ENCODE measurements at regions not wholly inside any gene's neighbourhood (a gene's known extent, or its start where the extent isn't known, plus 50 kb on each side); places are given as distances from the start of the nearest gene placed in this dataset.

GRCh38 chr10:71058308-71058707 lies 154.1 kb upstream of the UNC5B start:
- Histone ChIP-seq H3K27ac (ENCODE audit: insufficient read depth, low read length, poor library complexity, severe bottlenecking) (no peak overlapping the region), H3K4me3 (ENCODE audit: low read depth, low read length) (no peak overlapping the region), H3K9me3 (ENCODE audit: control insufficient read depth in 2 of 2, low read length in 2 of 2) (no peaks in the 10 kb centered on the region), H3K27me3 (ENCODE audit: control insufficient read depth, insufficient read depth, low read length) (no peaks in the 10 kb centered on the region), H3K36me3 (ENCODE audit: control insufficient read depth, insufficient read depth, low read length) (no peaks in the 10 kb centered on the region), H3K4me1 (ENCODE audit: control insufficient read depth, insufficient read depth, low read length, poor library complexity, severe bottlenecking) (no peaks in the 10 kb centered on the region)
- no peaks in the 10 kb centered on the region for H3K27me3 Mint-ChIP-seq
- H3K27ac Mint-ChIP-seq = no peak overlapping the region
- H3K4me1 Mint-ChIP-seq = no peaks in the 10 kb centered on the region
- H3K9me3 Mint-ChIP-seq = no peaks in the 10 kb centered on the region
- no peak overlapping the region for H3K4me3 Mint-ChIP-seq
- H3K36me3 Mint-ChIP-seq = no peaks in the 10 kb centered on the region
- DNase-seq = no peak
- no peak for ATAC-seq (ENCODE audit: low read depth in 2 of 2)

- ATAC-seq (ENCODE audit: low read depth in 2 of 2) (no peak), DNase-seq (no peak)
- Mint-ChIP-seq H3K4me3 (no peak overlapping the region), H3K27ac (no peak overlapping the region), H3K27me3 (no peaks in the 10 kb centered on the region), H3K9me3 (no peaks in the 10 kb centered on the region), H3K4me1 (no peaks in the 10 kb centered on the region), H3K36me3 (no peaks in the 10 kb centered on the region)
- H3K36me3 ChIP-seq (ENCODE audit: control insufficient read depth, insufficient read depth, low read length) = no peaks in the 10 kb centered on the region
- no peak overlapping the region for H3K4me3 ChIP-seq (ENCODE audit: low read depth, low read length)
- H3K9me3 ChIP-seq (ENCODE audit: control insufficient read depth in 2 of 2, low read length in 2 of 2) = no peaks in the 10 kb centered on the region
- H3K27ac ChIP-seq (ENCODE audit: insufficient read depth, low read length, poor library complexity, severe bottlenecking) = no peak overlapping the region
- no peaks in the 10 kb centered on the region for H3K4me1 ChIP-seq (ENCODE audit: control insufficient read depth, insufficient read depth, low read length, poor library complexity, severe bottlenecking)
- H3K27me3 ChIP-seq (ENCODE audit: control insufficient read depth, insufficient read depth, low read length) = no peaks in the 10 kb centered on the region
Measured at GRCh38 chr10:71059054-71059818, 153.1 kb upstream of the UNC5B start.

GRCh38 chr10:71059943-71060342 lies 152.4 kb upstream of the UNC5B start:
- Histone ChIP-seq H3K4me1 (ENCODE audit: control insufficient read depth, insufficient read depth, low read length, poor library complexity, severe bottlenecking) (no peaks in the 10 kb centered on the region), H3K36me3 (ENCODE audit: control insufficient read depth, insufficient read depth, low read length) (no peaks in the 10 kb centered on the region), H3K27ac (ENCODE audit: insufficient read depth, low read length, poor library complexity, severe bottlenecking) (no peak overlapping the region), H3K9me3 (ENCODE audit: control insufficient read depth in 2 of 2, low read length in 2 of 2) (no peaks in the 10 kb centered on the region), H3K27me3 (ENCODE audit: control insufficient read depth, insufficient read depth, low read length) (no peaks in the 10 kb centered on the region), H3K4me3 (ENCODE audit: low read depth, low read length) (no peak overlapping the region)
- no peaks in the 10 kb centered on the region for H3K36me3 Mint-ChIP-seq
- ATAC-seq (ENCODE audit: low read depth in 2 of 2) = no peak
- no peak for DNase-seq
- H3K4me3 Mint-ChIP-seq = no peak overlapping the region
- H3K27me3 Mint-ChIP-seq = no peaks in the 10 kb centered on the region
- H3K4me1 Mint-ChIP-seq = no peaks in the 10 kb centered on the region
- H3K9me3 Mint-ChIP-seq = no peaks in the 10 kb centered on the region
- H3K27ac Mint-ChIP-seq = no peak overlapping the region

DNA sequence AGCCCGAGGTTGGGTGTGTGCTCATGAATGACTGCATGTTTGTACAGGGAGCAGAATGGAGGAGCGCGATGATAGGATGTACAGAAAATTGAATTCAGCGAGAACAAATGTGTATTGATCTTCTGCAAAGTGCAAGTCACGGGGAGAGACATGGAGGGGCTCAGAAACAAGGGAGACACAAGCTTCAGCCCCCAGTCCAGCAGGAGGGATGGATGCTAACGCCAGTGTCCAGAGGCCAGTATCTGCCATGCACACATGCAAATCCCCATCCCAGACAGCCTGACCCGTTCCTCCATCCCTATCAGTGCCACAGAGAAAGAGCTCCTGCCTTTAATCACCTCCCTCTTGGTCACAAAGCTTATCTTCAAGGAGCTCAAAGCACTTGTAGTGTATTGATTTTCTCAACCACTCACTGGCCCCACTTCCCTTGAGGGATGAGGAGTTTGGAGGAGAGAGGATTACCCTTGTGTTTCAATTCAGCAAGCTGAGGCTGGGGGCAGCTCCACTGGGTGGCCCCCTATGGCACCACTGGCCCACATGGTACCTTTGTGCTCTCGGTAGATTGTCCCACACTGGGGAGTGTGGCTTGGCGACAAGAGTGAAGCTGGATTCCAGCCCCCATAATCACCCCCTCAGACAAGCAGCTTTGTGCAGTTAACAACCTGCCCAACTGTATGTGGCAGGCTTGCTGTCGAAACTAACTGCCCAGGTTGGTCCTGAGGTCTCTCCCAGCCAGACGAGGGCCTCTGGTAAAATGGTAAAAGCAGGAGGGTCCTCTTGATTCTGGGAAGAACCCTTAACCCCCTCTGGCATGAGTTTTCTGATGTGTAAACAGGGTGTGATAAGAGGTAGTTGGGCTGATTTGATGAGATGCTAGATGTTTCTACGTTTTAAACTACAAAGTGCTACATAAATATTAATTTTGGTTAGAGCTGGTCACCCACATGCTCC lies 151.6 kb upstream of the UNC5B start:
- Histone ChIP-seq H3K27me3 (ENCODE audit: control insufficient read depth, insufficient read depth, low read length) (no peaks in the 10 kb centered on the region), H3K36me3 (ENCODE audit: control insufficient read depth, insufficient read depth, low read length) (no peaks in the 10 kb centered on the region), H3K4me1 (ENCODE audit: control insufficient read depth, insufficient read depth, low read length, poor library complexity, severe bottlenecking) (no peaks in the 10 kb centered on the region), H3K4me3 (ENCODE audit: low read depth, low read length) (no peak overlapping the region), H3K27ac (ENCODE audit: insufficient read depth, low read length, poor library complexity, severe bottlenecking) (no peak overlapping the region), H3K9me3 (ENCODE audit: control insufficient read depth in 2 of 2, low read length in 2 of 2) (no peaks in the 10 kb centered on the region)
- Mint-ChIP-seq H3K4me3 (no peak overlapping the region), H3K36me3 (no peaks in the 10 kb centered on the region), H3K27ac (no peak overlapping the region), H3K4me1 (no peaks in the 10 kb centered on the region), H3K27me3 (no peaks in the 10 kb centered on the region), H3K9me3 (no peaks in the 10 kb centered on the region)
- DNase-seq (no peak), ATAC-seq (ENCODE audit: low read depth in 2 of 2) (no peak)

DNA sequence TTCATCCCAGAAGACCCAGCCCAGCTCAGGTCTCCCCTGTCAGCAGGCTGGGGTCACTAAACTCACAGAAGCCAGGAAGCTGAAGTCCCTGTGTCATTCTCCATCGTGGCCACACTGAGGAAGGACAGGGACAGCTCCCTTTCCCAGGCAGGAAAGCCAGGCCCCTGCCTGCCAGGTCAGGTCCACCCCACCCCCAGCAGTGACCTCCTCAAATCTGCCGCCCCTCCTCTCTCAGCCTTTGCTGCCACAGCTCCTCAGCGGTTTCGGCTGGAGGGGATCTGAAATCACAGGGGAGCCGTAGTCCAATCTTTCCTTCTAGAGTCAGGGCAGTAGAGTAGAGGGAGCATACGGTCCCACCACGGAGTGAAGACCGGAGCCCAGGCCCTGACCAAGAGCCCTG lies 150.9 kb upstream of the UNC5B start:
- Histone ChIP-seq H3K4me3 (ENCODE audit: low read depth, low read length) (no peak overlapping the region), H3K9me3 (ENCODE audit: control insufficient read depth in 2 of 2, low read length in 2 of 2) (no peaks in the 10 kb centered on the region), H3K27ac (ENCODE audit: insufficient read depth, low read length, poor library complexity, severe bottlenecking) (no peak overlapping the region), H3K27me3 (ENCODE audit: control insufficient read depth, insufficient read depth, low read length) (no peaks in the 10 kb centered on the region), H3K36me3 (ENCODE audit: control insufficient read depth, insufficient read depth, low read length) (no peaks in the 10 kb centered on the region), H3K4me1 (ENCODE audit: control insufficient read depth, insufficient read depth, low read length, poor library complexity, severe bottlenecking) (no peaks in the 10 kb centered on the region)
- H3K9me3 Mint-ChIP-seq = no peaks in the 10 kb centered on the region
- H3K4me3 Mint-ChIP-seq = no peak overlapping the region
- H3K27ac Mint-ChIP-seq = peak overlapping the region in 1 of 3 donors; percentile 52
- ATAC-seq (ENCODE audit: low read depth in 2 of 2) = no peak
- DNase-seq = no peak
- H3K4me1 Mint-ChIP-seq = no peaks in the 10 kb centered on the region
- no peaks in the 10 kb centered on the region for H3K27me3 Mint-ChIP-seq
- no peaks in the 10 kb centered on the region for H3K36me3 Mint-ChIP-seq

DNA sequence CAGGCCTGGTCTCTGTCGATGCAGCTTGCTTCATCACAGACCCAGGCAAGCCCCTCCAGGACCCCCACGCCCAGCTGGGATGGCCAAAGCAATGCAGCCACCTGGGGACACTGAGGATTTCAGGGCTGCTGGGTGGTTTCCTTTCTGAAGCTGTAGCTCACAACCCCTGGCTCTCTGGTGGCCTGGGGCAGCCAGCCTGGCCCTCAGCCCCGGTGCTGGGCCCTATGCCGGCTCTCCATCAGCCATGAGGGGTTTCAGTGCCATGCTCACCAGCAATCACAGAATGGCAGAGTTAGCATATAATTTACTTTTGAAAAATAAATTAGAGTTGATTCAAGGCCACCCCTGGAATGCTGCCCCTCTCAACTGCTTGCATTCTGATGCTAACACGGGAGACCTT lies 150.2 kb upstream of the UNC5B start:
- Mint-ChIP-seq H3K27ac (no peak overlapping the region), H3K9me3 (no peaks in the 10 kb centered on the region), H3K27me3 (no peaks in the 10 kb centered on the region), H3K36me3 (no peaks in the 10 kb centered on the region), H3K4me1 (no peaks in the 10 kb centered on the region), H3K4me3 (no peak overlapping the region)
- Histone ChIP-seq H3K27me3 (ENCODE audit: control insufficient read depth, insufficient read depth, low read length) (no peaks in the 10 kb centered on the region), H3K4me1 (ENCODE audit: control insufficient read depth, insufficient read depth, low read length, poor library complexity, severe bottlenecking) (no peaks in the 10 kb centered on the region), H3K4me3 (ENCODE audit: low read depth, low read length) (no peak overlapping the region), H3K27ac (ENCODE audit: insufficient read depth, low read length, poor library complexity, severe bottlenecking) (no peak overlapping the region), H3K36me3 (ENCODE audit: control insufficient read depth, insufficient read depth, low read length) (no peaks in the 10 kb centered on the region), H3K9me3 (ENCODE audit: control insufficient read depth in 2 of 2, low read length in 2 of 2) (no peaks in the 10 kb centered on the region)
- DNase-seq = no peak
- no peak for ATAC-seq (ENCODE audit: low read depth in 2 of 2)

- H3K27me3 ChIP-seq (ENCODE audit: control insufficient read depth, insufficient read depth, low read length) = no peaks in the 10 kb centered on the region
- no peak for ATAC-seq (ENCODE audit: low read depth in 2 of 2)
- H3K36me3 ChIP-seq (ENCODE audit: control insufficient read depth, insufficient read depth, low read length) = no peaks in the 10 kb centered on the region
- Mint-ChIP-seq H3K27me3 (no peaks in the 10 kb centered on the region), H3K27ac (no peak overlapping the region), H3K36me3 (no peaks in the 10 kb centered on the region), H3K9me3 (no peaks in the 10 kb centered on the region), H3K4me3 (no peak overlapping the region), H3K4me1 (no peaks in the 10 kb centered on the region)
- no peaks in the 10 kb centered on the region for H3K9me3 ChIP-seq (ENCODE audit: control insufficient read depth in 2 of 2, low read length in 2 of 2)
- no peak for DNase-seq
- no peaks in the 10 kb centered on the region for H3K4me1 ChIP-seq (ENCODE audit: control insufficient read depth, insufficient read depth, low read length, poor library complexity, severe bottlenecking)
- H3K4me3 ChIP-seq (ENCODE audit: low read depth, low read length) = no peak overlapping the region
- no peak overlapping the region for H3K27ac ChIP-seq (ENCODE audit: insufficient read depth, low read length, poor library complexity, severe bottlenecking)
Measured at GRCh38 chr10:71063401-71063800, 149.0 kb upstream of the UNC5B start.
